ENCODE measurements at regions not wholly inside any gene's neighbourhood (a gene's known extent, or its start where the extent isn't known, plus 50 kb on each side); places are given as distances from the start of the nearest gene placed in this dataset.

- Histone ChIP-seq H3K79me2 (ENCODE audit: low read length) (no peaks in the 10 kb centered on the region), H4K20me1 (ENCODE audit: low read length) (no peaks in the 10 kb centered on the region), H2AFZ (ENCODE audit: low read length) (no peak overlapping the region), H3K9me2 (replicated peaks; ENCODE audit: low read length) (no peaks in the 10 kb centered on the region), H3K4me3 (ENCODE audit: low read length) (no peak overlapping the region), H3K36me3 (ENCODE audit: low read depth, low read length) (no peaks in the 10 kb centered on the region), H3K9ac (ENCODE audit: low read length) (no peak overlapping the region), H3K4me1 (ENCODE audit: insufficient read depth, low read length) (no peaks in the 10 kb centered on the region), H3K27ac (ENCODE audit: low read length) (no peak overlapping the region), H3K27me3 (ENCODE audit: low read length) (no peaks in the 10 kb centered on the region), H3F3A (ENCODE audit: low read length, unreplicated experiment) (no peaks in the 10 kb centered on the region), H3K9me3 (ENCODE audit: low read length) (no peaks in the 10 kb centered on the region), H3K4me2 (ENCODE audit: low read length) (no peak overlapping the region)
- TF ChIP-seq EZH2 (IDR thresholded peaks at IDR 0.05; ENCODE audit: low read length, unreplicated experiment) (no peak), CTCF (conservative IDR thresholded peaks at IDR 0.05; ENCODE audit: low read depth, low read length) (no peak), EZH2phosphoT487 (IDR thresholded peaks at IDR 0.05; ENCODE audit: borderline replicate concordance, low read length) (no peak)
- ChIA-PET CTCF (no interaction called here), POLR2A (ENCODE audit: unreplicated experiment) (no interaction called here)
- no peak for ATAC-seq
- no TSS peak for BruUV-seq (replicated peaks)
- DNase-seq: no peak
- intact Hi-C loops (cut with micrococcal nuclease): no loop called here
Measured at GRCh38 chr22:48182031-48182430, 1419.6 kb downstream of the TBC1D22A start.

GRCh38 chr22:48181263-48181955 is 1419.0 kb downstream of the TBC1D22A start:
- H3K4me2 ChIP-seq (ENCODE audit: low read length): no peak overlapping the region
- no peaks in the 10 kb centered on the region for H3K9me2 ChIP-seq (replicated peaks; ENCODE audit: low read length)
- CTCF ChIA-PET: no interaction called here
- no peak overlapping the region for H3K9ac ChIP-seq (ENCODE audit: low read length)
- TF ChIP-seq EZH2 (IDR thresholded peaks at IDR 0.05; ENCODE audit: low read length, unreplicated experiment) (no peak), CTCF (conservative IDR thresholded peaks at IDR 0.05; ENCODE audit: low read depth, low read length) (no peak), EZH2phosphoT487 (IDR thresholded peaks at IDR 0.05; ENCODE audit: borderline replicate concordance, low read length) (no peak)
- POLR2A ChIA-PET (ENCODE audit: unreplicated experiment): no interaction called here
- no peak overlapping the region for H3K4me3 ChIP-seq (ENCODE audit: low read length)
- intact Hi-C loops (cut with micrococcal nuclease): no loop called here
- H2AFZ ChIP-seq (ENCODE audit: low read length): no peak overlapping the region
- BruUV-seq (replicated peaks): no TSS peak
- no peaks in the 10 kb centered on the region for H3K9me3 ChIP-seq (ENCODE audit: low read length)
- ATAC-seq (no peak), DNase-seq (no peak)
- H3K27me3 ChIP-seq (ENCODE audit: low read length): no peaks in the 10 kb centered on the region
- H3K36me3 ChIP-seq (ENCODE audit: low read depth, low read length): no peaks in the 10 kb centered on the region
- H3K27ac ChIP-seq (ENCODE audit: low read length): no peak overlapping the region
- H3K4me1 ChIP-seq (ENCODE audit: insufficient read depth, low read length): no peaks in the 10 kb centered on the region
- no peaks in the 10 kb centered on the region for H3F3A ChIP-seq (ENCODE audit: low read length, unreplicated experiment)
- H4K20me1 ChIP-seq (ENCODE audit: low read length): no peaks in the 10 kb centered on the region
- H3K79me2 ChIP-seq (ENCODE audit: low read length): no peaks in the 10 kb centered on the region

GRCh38 chr22:48180631-48181030 is 1418.2 kb downstream of the TBC1D22A start:
- Histone ChIP-seq H3K36me3 (ENCODE audit: low read depth, low read length) (no peaks in the 10 kb centered on the region), H3K27ac (ENCODE audit: low read length) (no peak overlapping the region), H3F3A (ENCODE audit: low read length, unreplicated experiment) (no peaks in the 10 kb centered on the region), H3K4me3 (ENCODE audit: low read length) (no peak overlapping the region), H3K9me2 (replicated peaks; ENCODE audit: low read length) (no peaks in the 10 kb centered on the region), H3K9ac (ENCODE audit: low read length) (no peak overlapping the region), H3K4me2 (ENCODE audit: low read length) (no peak overlapping the region), H3K27me3 (ENCODE audit: low read length) (no peaks in the 10 kb centered on the region), H3K79me2 (ENCODE audit: low read length) (no peaks in the 10 kb centered on the region), H3K4me1 (ENCODE audit: insufficient read depth, low read length) (no peaks in the 10 kb centered on the region), H4K20me1 (ENCODE audit: low read length) (no peaks in the 10 kb centered on the region), H2AFZ (ENCODE audit: low read length) (no peak overlapping the region), H3K9me3 (ENCODE audit: low read length) (no peaks in the 10 kb centered on the region)
- BruUV-seq (replicated peaks): no TSS peak
- ChIA-PET POLR2A (ENCODE audit: unreplicated experiment) (no interaction called here), CTCF (no interaction called here)
- no peak for TF ChIP-seq CTCF (conservative IDR thresholded peaks at IDR 0.05; ENCODE audit: low read depth, low read length)
- TF ChIP-seq EZH2 (IDR thresholded peaks at IDR 0.05; ENCODE audit: low read length, unreplicated experiment): no peak
- TF ChIP-seq EZH2phosphoT487 (IDR thresholded peaks at IDR 0.05; ENCODE audit: borderline replicate concordance, low read length): no peak
- DNase-seq (no peak), ATAC-seq (no peak)
- intact Hi-C loops (cut with micrococcal nuclease): no loop called here

Data from PC-3 (cell line).